DOHH2 (cell line): ENCODE measurements at regions not wholly inside any gene's neighbourhood (a gene's known extent, or its start where the extent isn't known, plus 50 kb on each side); places are given as distances from the start of the nearest gene placed in this dataset.

Experiments used
- H3F3A ChIP-seq: fragments of 200-600 bp; sonication (generic), shearing (Covaris generic); 2 replicates; pipeline ENCODE4 v1.6.0; 2016; ENCODE audit warnings: antibody characterized with exemption, mild to moderate bottlenecking; ENCODE audit not compliant: control insufficient read depth, insufficient read depth
- H3K27ac ChIP-seq: fragments of 200-600 bp; sonication (generic); 2 replicates; pipeline ENCODE4 v1.5.1; 2014; ENCODE audit warnings: low read depth, mild to moderate bottlenecking, low read length, moderate library complexity
- H3K27me3 ChIP-seq: fragments of 200-600 bp; sonication (generic); 2 replicates; pipeline ENCODE4 v1.6.1; 2014; ENCODE audit warnings: mild to moderate bottlenecking, low read length, mixed read lengths; ENCODE audit not compliant: control insufficient read depth
- H3K36me3 ChIP-seq: fragments of 200-600 bp; sonication (generic); 2 replicates; pipeline ENCODE4 v1.6.1; 2014; ENCODE audit warnings: mild to moderate bottlenecking, low read length, moderate library complexity, mixed read lengths; ENCODE audit not compliant: control insufficient read depth
- H3K4me1 ChIP-seq: fragments of 200-600 bp; sonication (generic); 2 replicates; pipeline ENCODE4 v1.6.1; 2014; ENCODE audit warnings: mild to moderate bottlenecking, low read length, mixed read lengths; ENCODE audit not compliant: control insufficient read depth
- H3K4me2 ChIP-seq: fragments of 200-600 bp; sonication (generic); 2 replicates; pipeline ENCODE4 v1.6.0; 2014; ENCODE audit warnings: mild to moderate bottlenecking, low read length, moderate library complexity
- H3K4me3 ChIP-seq: fragments of 200-600 bp; sonication (generic); 2 replicates; pipeline ENCODE4 v1.5.1; 2014; ENCODE audit warnings: mild to moderate bottlenecking, low read length, mixed read lengths
- H3K79me2 ChIP-seq: fragments of 200-600 bp; sonication (generic); 2 replicates; pipeline ENCODE4 v1.6.1; 2014; ENCODE audit warnings: mild to moderate bottlenecking, low read length, mixed read lengths; ENCODE audit not compliant: control insufficient read depth
- H3K9me2 ChIP-seq: fragments of 200-600 bp; sonication (generic); replicated peaks from 2 replicates; pipeline ENCODE4 v1.6.1; 2014; ENCODE audit warnings: mild to moderate bottlenecking, low read length, mixed read lengths; ENCODE audit not compliant: control insufficient read depth
- H3K9me3 ChIP-seq: fragments of 200-600 bp; sonication (generic); 2 replicates; pipeline ENCODE4 v1.6.1; 2014; ENCODE audit warnings: antibody characterized with exemption, low read length, mixed read lengths; ENCODE audit not compliant: control insufficient read depth, insufficient read depth
- H4K20me1 ChIP-seq: fragments of 200-600 bp; sonication (generic); 2 replicates; pipeline ENCODE4 v1.6.0; 2014; ENCODE audit warnings: low read depth, mild to moderate bottlenecking, antibody characterized with exemption, low read length, moderate library complexity; ENCODE audit not compliant: control insufficient read depth, insufficient read depth
- CTCF ChIP-seq: fragments of 200-600 bp; sonication (generic); IDR thresholded peaks from one replicate; pipeline ENCODE4 v1.5.1; 2014; ENCODE audit warnings: antibody characterized with exemption, mild to moderate bottlenecking, low read depth, low read length; ENCODE audit not compliant: poor library complexity, severe bottlenecking
- EZH2phosphoT487 ChIP-seq: fragments of 200-600 bp; sonication (generic); IDR thresholded peaks from 2 replicates; pipeline ENCODE4 v1.6.1; 2017; ENCODE audit warnings: borderline replicate concordance, mild to moderate bottlenecking, antibody characterized with exemption, low read length, moderate library complexity, mixed read lengths

DNA sequence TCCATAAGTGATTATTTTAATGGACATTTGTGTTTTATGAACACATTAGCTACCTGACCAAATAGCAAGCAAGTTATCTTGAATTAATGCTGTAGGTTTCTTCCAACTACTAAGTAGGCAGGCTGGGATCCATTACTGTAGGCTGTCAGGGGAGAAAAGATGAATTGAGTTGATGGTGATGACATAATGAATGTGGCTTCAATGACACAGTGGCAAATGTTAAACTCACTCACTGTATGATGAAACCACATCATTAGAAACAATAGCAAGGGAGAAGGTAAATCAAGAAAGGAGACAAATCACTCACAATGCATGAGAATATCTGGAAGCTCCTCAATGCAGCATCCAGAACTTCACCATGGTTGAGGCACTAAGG is 529.7 kb upstream of the CITED2 start:
- Histone ChIP-seq H3K9me2 (no peaks in the 10 kb centered on the region; the same call in 1 of the 2 replicates), H3K4me2 (no peak overlapping the region), H3F3A (no peaks in the 10 kb centered on the region), H3K36me3 (no peaks in the 10 kb centered on the region), H3K27me3 (no peaks in the 10 kb centered on the region; the same call in 1 of the 2 replicates), H3K27ac (no peak overlapping the region), H4K20me1 (no peaks in the 10 kb centered on the region), H3K4me1 (no peaks in the 10 kb centered on the region), H3K9me3 (no peaks in the 10 kb centered on the region), H3K4me3 (no peak overlapping the region), H3K79me2 (no peaks in the 10 kb centered on the region)
- TF ChIP-seq EZH2phosphoT487 (no peak), CTCF (no peak)

DNA sequence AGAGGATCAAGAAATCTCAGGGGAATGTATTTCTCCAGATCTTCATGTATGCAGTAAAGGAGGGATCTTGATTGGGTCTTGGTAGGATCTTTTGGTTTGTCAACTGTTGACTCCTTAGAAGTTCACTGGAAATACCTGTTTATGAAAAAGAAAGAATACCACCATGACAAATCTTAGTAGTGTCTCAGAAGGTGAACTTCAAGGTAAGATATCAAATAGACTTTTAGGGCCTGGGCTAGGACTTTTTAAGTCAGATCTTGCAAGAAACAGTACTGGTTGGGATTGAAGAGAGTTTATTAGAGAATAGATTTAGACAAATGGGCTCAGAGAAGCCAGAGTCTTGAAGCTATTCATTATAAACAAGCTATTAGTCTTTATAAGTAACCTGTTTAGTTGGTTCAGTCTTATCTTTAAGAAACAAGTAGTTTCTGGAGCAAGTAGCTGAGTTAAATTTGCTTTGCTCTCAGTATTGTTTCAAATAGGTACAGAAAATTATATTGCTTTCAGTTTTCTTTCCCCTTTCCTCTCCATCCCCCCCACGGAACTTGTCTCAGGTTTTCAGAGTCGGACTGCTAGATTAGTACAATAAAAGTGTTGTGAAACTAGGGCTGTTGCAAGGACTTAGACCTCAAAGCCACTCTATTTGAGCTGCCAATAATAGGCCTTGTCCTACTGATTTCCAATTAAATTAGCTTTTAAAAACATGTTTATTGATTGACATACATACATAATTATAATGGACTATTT is 529.1 kb upstream of the CITED2 start:
- Histone ChIP-seq H3K4me3 (no peak overlapping the region), H3K79me2 (no peaks in the 10 kb centered on the region), H3K27ac (no peak overlapping the region), H3K27me3 (no peaks in the 10 kb centered on the region; the same call in 1 of the 2 replicates), H3K9me3 (no peaks in the 10 kb centered on the region), H3K36me3 (no peaks in the 10 kb centered on the region), H3F3A (no peaks in the 10 kb centered on the region), H3K4me2 (no peak overlapping the region), H3K9me2 (no peaks in the 10 kb centered on the region; the same call in 1 of the 2 replicates), H4K20me1 (no peaks in the 10 kb centered on the region), H3K4me1 (no peaks in the 10 kb centered on the region)
- TF ChIP-seq CTCF (no peak), EZH2phosphoT487 (no peak)

- no peaks in the 10 kb centered on the region for H3F3A ChIP-seq
- TF ChIP-seq EZH2phosphoT487 (no peak), CTCF (no peak)
- H4K20me1 ChIP-seq: no peaks in the 10 kb centered on the region
- no peaks in the 10 kb centered on the region for H3K4me1 ChIP-seq
- H3K9me3 ChIP-seq: no peaks in the 10 kb centered on the region
- H3K4me2 ChIP-seq: no peak overlapping the region
- H3K27ac ChIP-seq: no peak overlapping the region
- H3K4me3 ChIP-seq: no peak overlapping the region
- no peaks in the 10 kb centered on the region for H3K9me2 ChIP-seq
- no peaks in the 10 kb centered on the region for H3K36me3 ChIP-seq
- H3K79me2 ChIP-seq: no peaks in the 10 kb centered on the region
- H3K27me3 ChIP-seq: no peaks in the 10 kb centered on the region
Measured at GRCh38 chr6:139895205-139895793, 520.9 kb upstream of the CITED2 start.
